ENCODE measurements at regions not wholly inside any gene's neighbourhood (a gene's known extent, or its start where the extent isn't known, plus 50 kb on each side); places are given as distances from the start of the nearest gene placed in this dataset.

- no peaks in the 10 kb centered on the region for H3K9me3 ChIP-seq (ENCODE audit: low read length)
- no peak overlapping the region for H2AFZ ChIP-seq (ENCODE audit: low read length)
- no peaks in the 10 kb centered on the region for H4K20me1 ChIP-seq (ENCODE audit: insufficient read depth, low read length)
- H3K9ac ChIP-seq (ENCODE audit: low read length) = no peak overlapping the region
- no peak overlapping the region for H3K27ac ChIP-seq (ENCODE audit: low read depth, low read length, poor library complexity, severe bottlenecking)
- H3F3A ChIP-seq (ENCODE audit: insufficient read depth, low read length) = no peaks in the 10 kb centered on the region
- H3K27me3 ChIP-seq (ENCODE audit: insufficient read depth, low read length) = no peaks in the 10 kb centered on the region
- H3K9me2 ChIP-seq (ENCODE audit: low read depth, low read length) = no peaks in the 10 kb centered on the region
- no peak overlapping the region for H3K4me3 ChIP-seq (ENCODE audit: low read depth, low read length, poor library complexity, severe bottlenecking)
- H3K79me2 ChIP-seq (ENCODE audit: insufficient read depth, low read length) = no peaks in the 10 kb centered on the region
- no peak overlapping the region for H3K4me2 ChIP-seq (ENCODE audit: low read length)
- TF ChIP-seq CTCF (IDR thresholded peaks at IDR 0.05; ENCODE audit: low read length) (no peak), EZH2 (IDR thresholded peaks at IDR 0.05; ENCODE audit: borderline replicate concordance, low read length) (no peak)
- peaks cover 9% of the 10 kb centered on the region for H3K4me1 ChIP-seq (ENCODE audit: insufficient read depth, low read length, severe bottlenecking)
- H3K36me3 ChIP-seq (ENCODE audit: insufficient read depth, low read length) = no peaks in the 10 kb centered on the region
These were observed 479.9 kb downstream of the OCA2 start for GRCh38 chr15:27619204-27619603.

GRCh38 chr15:27617013-27617412 is 482.1 kb downstream of the OCA2 start:
- no peaks in the 10 kb centered on the region for H3K9me2 ChIP-seq (ENCODE audit: low read depth, low read length)
- H3K36me3 ChIP-seq (ENCODE audit: insufficient read depth, low read length) = no peaks in the 10 kb centered on the region
- no peak overlapping the region for H2AFZ ChIP-seq (ENCODE audit: low read length)
- TF ChIP-seq CTCF (IDR thresholded peaks at IDR 0.05; ENCODE audit: low read length) (no peak), EZH2 (IDR thresholded peaks at IDR 0.05; ENCODE audit: borderline replicate concordance, low read length) (no peak)
- H3K79me2 ChIP-seq (ENCODE audit: insufficient read depth, low read length) = no peaks in the 10 kb centered on the region
- no peak overlapping the region for H3K27ac ChIP-seq (ENCODE audit: low read depth, low read length, poor library complexity, severe bottlenecking)
- no peaks in the 10 kb centered on the region for H3K27me3 ChIP-seq (ENCODE audit: insufficient read depth, low read length)
- no peaks in the 10 kb centered on the region for H3K9me3 ChIP-seq (ENCODE audit: low read length)
- no peak overlapping the region for H3K4me2 ChIP-seq (ENCODE audit: low read length)
- H3K4me3 ChIP-seq (ENCODE audit: low read depth, low read length, poor library complexity, severe bottlenecking) = no peak overlapping the region
- H3K4me1 ChIP-seq (ENCODE audit: insufficient read depth, low read length, severe bottlenecking) = no peaks in the 10 kb centered on the region
- no peak overlapping the region for H3K9ac ChIP-seq (ENCODE audit: low read length)
- H4K20me1 ChIP-seq (ENCODE audit: insufficient read depth, low read length) = no peaks in the 10 kb centered on the region
- no peaks in the 10 kb centered on the region for H3F3A ChIP-seq (ENCODE audit: insufficient read depth, low read length)

- no peaks in the 10 kb centered on the region for H3K4me1 ChIP-seq (ENCODE audit: insufficient read depth, low read length, severe bottlenecking)
- no peaks in the 10 kb centered on the region for H3F3A ChIP-seq (ENCODE audit: insufficient read depth, low read length)
- H3K9me2 ChIP-seq (ENCODE audit: low read depth, low read length) = no peaks in the 10 kb centered on the region
- H3K36me3 ChIP-seq (ENCODE audit: insufficient read depth, low read length) = no peaks in the 10 kb centered on the region
- H3K9ac ChIP-seq (ENCODE audit: low read length) = no peak overlapping the region
- H4K20me1 ChIP-seq (ENCODE audit: insufficient read depth, low read length) = no peaks in the 10 kb centered on the region
- no peaks in the 10 kb centered on the region for H3K9me3 ChIP-seq (ENCODE audit: low read length)
- no peak overlapping the region for H3K4me3 ChIP-seq (ENCODE audit: low read depth, low read length, poor library complexity, severe bottlenecking)
- no peaks in the 10 kb centered on the region for H3K27me3 ChIP-seq (ENCODE audit: insufficient read depth, low read length)
- no peak overlapping the region for H3K27ac ChIP-seq (ENCODE audit: low read depth, low read length, poor library complexity, severe bottlenecking)
- no peak overlapping the region for H3K4me2 ChIP-seq (ENCODE audit: low read length)
- no peak overlapping the region for H2AFZ ChIP-seq (ENCODE audit: low read length)
- H3K79me2 ChIP-seq (ENCODE audit: insufficient read depth, low read length) = no peaks in the 10 kb centered on the region
- TF ChIP-seq EZH2 (IDR thresholded peaks at IDR 0.05; ENCODE audit: borderline replicate concordance, low read length) = no peak
- no peak for TF ChIP-seq CTCF (IDR thresholded peaks at IDR 0.05; ENCODE audit: low read length)
These were observed 490.9 kb downstream of the OCA2 start for GRCh38 chr15:27608248-27608647.
